Kidney epithelial cell (primary cell): ENCODE measurements at regions not wholly inside any gene's neighbourhood (a gene's known extent, or its start where the extent isn't known, plus 50 kb on each side); places are given as distances from the start of the nearest gene placed in this dataset.
"Not testable (repeated sequence)": the region's sequence is repeated elsewhere in the genome, so short reads cannot be mapped to it uniquely, and the experiment has no call there.

ENCODE experiments used
- DNase-seq: peaks from one replicate; pipeline ENCODE4 v3.0.0-alpha.2; 2010; ENCODE audit warnings: low read depth
- H3K27me3 ChIP-seq: 2 replicates; pipeline ENCODE4 v1.6.0; 2011; ENCODE audit warnings: low read length; ENCODE audit not compliant: control insufficient read depth, insufficient read depth
- H3K36me3 ChIP-seq: 2 replicates; pipeline ENCODE4 v1.5.1; 2011; ENCODE audit warnings: low read length; ENCODE audit not compliant: control insufficient read depth, insufficient read depth
- H3K4me3 ChIP-seq: 2 replicates; pipeline ENCODE4 v1.5.1; 2011; ENCODE audit warnings: low read depth, mild to moderate bottlenecking, control low read depth, low read length
- TF ChIP-seq, protein P1 (sequence below): IDR thresholded peaks from 2 replicates; pipeline ENCODE4 v1.5.1; 2011; ENCODE audit warnings: mild to moderate bottlenecking, moderate library complexity, low read length, control low read depth, inconsistent platforms; ENCODE audit not compliant: insufficient read depth, poor library complexity, severe bottlenecking

DNA sequence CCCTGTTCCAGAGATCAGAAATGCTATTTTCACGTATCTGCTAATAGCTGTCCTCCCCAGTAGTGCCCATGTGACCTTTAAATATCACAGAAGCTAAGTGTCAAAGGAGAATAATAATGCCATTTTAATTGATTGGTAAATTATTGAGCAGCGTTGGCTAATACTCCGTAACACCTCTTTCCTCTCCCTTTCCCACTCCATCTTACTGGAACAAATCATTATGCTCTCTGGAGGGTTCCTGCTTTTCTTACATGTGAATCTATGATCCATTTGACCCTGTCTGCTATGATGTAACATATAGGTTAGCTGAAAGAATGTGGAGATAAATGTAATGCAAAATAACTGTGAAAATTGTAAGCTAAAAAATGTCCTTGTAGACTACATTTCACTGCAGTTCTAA, 383.6 kb upstream of the GYPC start:
- TF ChIP-seq, protein P1, sequence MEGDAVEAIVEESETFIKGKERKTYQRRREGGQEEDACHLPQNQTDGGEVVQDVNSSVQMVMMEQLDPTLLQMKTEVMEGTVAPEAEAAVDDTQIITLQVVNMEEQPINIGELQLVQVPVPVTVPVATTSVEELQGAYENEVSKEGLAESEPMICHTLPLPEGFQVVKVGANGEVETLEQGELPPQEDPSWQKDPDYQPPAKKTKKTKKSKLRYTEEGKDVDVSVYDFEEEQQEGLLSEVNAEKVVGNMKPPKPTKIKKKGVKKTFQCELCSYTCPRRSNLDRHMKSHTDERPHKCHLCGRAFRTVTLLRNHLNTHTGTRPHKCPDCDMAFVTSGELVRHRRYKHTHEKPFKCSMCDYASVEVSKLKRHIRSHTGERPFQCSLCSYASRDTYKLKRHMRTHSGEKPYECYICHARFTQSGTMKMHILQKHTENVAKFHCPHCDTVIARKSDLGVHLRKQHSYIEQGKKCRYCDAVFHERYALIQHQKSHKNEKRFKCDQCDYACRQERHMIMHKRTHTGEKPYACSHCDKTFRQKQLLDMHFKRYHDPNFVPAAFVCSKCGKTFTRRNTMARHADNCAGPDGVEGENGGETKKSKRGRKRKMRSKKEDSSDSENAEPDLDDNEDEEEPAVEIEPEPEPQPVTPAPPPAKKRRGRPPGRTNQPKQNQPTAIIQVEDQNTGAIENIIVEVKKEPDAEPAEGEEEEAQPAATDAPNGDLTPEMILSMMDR = no peak
- H3K4me3 ChIP-seq = no peak overlapping the region
- no peaks in the 10 kb centered on the region for H3K27me3 ChIP-seq
- H3K36me3 ChIP-seq = no peaks in the 10 kb centered on the region
- DNase-seq = no peak

DNA sequence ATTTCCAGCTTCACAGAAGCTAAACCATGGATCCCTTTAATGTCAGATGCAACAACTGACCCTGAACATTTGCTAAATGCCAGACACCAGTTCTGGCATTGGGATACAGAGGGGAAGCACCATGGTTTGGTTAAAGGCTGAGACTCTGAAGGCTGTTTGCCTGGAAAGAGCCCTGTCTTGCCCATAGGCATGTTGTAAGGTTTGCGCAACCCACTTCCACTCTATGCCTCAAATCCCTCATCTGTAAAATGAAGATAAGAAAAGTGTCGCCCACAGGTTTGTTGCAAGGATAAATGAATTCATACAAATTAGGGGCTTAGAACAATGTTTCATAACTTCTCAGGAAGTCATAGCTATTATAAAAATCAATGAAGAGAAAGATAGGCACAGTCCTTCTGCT, 380.9 kb upstream of the GYPC start:
- TF ChIP-seq, protein P1 = no peak
- DNase-seq = no peak
- Histone ChIP-seq H3K27me3 (no peaks in the 10 kb centered on the region), H3K36me3 (no peaks in the 10 kb centered on the region), H3K4me3 (no peak overlapping the region)

DNA sequence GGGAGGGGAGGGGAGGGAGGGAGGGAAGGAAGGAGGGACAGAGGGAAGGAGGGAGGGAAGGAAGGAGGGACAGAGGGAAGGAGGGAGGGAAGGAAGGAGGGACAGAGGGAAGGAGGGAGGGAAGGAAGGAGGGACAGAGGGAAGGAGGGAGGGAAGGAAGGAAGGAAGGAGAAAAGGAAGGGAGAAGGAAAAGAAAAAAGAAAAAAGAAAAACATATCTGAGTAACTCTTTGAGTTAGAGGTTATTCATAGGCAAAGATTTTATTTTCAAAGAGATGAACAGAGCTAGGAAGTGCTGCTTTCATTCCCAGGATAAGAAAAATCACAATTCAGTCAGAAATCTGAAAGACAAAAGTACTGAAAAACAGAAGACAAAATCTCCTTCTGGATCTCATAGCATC, 379.7 kb upstream of the GYPC start:
- H3K36me3 ChIP-seq = not testable (repeated sequence)

DNA sequence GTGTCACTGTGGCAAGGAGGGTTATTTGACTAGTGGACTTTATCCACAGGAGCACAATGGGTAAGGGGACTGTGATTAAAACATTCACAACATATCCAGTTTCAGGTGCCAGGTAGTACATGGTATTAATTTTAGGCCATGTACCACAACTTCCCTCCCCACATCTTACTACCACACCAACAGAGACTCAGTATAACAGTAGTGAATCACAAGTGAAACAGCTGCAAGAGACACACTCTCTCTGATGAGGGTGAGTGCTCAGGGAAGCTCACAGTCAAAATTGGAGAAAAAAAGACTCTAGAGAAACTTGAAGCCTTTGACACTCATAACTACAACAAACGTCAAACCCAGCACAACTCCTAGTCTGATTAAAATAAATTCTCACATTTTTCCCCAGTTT, 367.6 kb upstream of the GYPC start:
- TF ChIP-seq, protein P1 = no peak

More for the DNA sequence above, 379.7 kb upstream of the GYPC start:
- not testable (repeated sequence) for H3K27me3 ChIP-seq, DNase-seq, H3K4me3 ChIP-seq

DNA sequence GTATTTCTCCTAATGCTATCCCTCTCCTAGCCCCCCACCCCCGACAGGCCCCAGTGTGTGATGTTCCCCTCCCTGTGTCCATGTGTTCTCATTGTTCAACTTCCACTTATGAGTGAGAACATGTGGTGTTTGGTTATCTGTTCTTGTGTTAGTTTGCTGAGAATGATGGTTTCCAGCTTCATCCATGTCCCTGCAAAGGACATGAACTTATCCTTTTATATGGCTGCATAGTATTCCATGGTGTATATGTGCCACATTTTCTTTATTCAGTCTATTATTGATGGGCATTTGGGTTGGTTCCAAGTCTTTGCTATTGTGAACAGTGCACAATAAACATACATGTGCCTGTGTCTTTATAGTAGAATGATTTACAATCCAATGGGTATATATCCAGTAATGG, 362.0 kb upstream of the GYPC start:
- not testable (repeated sequence) for H3K27me3 ChIP-seq, H3K36me3 ChIP-seq, H3K4me3 ChIP-seq, DNase-seq

More for the DNA sequence above, 367.6 kb upstream of the GYPC start:
- Histone ChIP-seq H3K27me3 (no peaks in the 10 kb centered on the region), H3K36me3 (no peaks in the 10 kb centered on the region), H3K4me3 (no peak overlapping the region)
- no peak for DNase-seq

DNA sequence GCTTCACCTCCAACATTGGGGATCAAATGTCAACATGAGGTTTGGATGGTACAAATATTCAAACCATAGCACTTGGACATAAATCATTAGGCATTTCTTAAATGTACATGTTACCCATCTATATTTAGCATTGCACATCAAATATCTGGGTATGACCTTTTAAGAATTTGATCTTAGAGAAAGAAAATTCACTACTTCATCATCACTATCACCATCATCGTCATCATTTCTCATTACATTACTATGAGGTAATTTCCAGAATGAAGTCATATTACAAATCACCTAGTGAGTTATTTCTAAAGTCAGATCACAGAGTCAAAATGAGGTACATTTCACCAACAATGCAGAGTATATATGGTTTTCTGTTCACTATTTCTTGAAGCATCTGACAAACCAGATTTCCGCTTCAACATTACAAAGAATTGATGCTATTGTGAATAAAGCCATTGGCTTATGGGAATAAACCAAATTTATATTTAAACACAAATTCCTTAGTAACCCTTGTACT, 356.4 kb upstream of the GYPC start:
- no peaks in the 10 kb centered on the region for H3K27me3 ChIP-seq
- no peak overlapping the region for H3K4me3 ChIP-seq
- no peak for DNase-seq
- H3K36me3 ChIP-seq = no peaks in the 10 kb centered on the region
- TF ChIP-seq, protein P1 = no peak

DNA sequence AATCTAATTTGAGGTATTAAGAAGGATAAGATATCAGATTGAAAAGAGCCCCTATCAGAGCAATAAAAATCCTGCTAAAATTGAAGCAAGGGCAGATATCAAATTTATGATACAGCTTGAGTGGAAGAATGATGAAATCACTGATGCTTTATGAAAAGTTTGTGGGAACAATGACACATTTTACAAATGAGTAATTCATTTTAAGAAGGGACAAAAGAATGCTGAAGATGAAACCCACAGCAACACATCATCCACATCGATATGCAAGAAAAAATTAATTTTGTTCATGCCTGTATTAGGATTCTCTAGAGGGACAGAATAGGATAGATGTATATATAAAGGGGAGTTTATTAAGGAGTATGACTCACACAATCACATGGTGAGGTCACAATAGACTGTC, 355.6 kb upstream of the GYPC start:
- no peaks in the 10 kb centered on the region for H3K27me3 ChIP-seq
- TF ChIP-seq, protein P1 = no peak
- H3K4me3 ChIP-seq = no peak overlapping the region
- no peak for DNase-seq
- H3K36me3 ChIP-seq = no peaks in the 10 kb centered on the region
